A673 (cell line): ENCODE measurements at regions not wholly inside any gene's neighbourhood (a gene's known extent, or its start where the extent isn't known, plus 50 kb on each side); places are given as distances from the start of the nearest gene placed in this dataset.

Experiments
- BruUV-seq: library from RNA; stranded (reverse); fragments of 400-500 nt; replicated peaks from 2 replicates; lab custom pipeline; 2021; lab: Mats Ljungman, UMichigan
- CTCF ChIA-PET: fragments of 300-600 bp; sonication (Branson Sonifier 250); formaldehyde crosslinking; loops from one replicate; lab custom pipeline; 2022; ENCODE audit warnings: antibody characterized with exemption; lab: Charles Lee
- POLR2A ChIA-PET: fragments of 300-600 bp; sonication (Branson Sonifier 250); formaldehyde crosslinking; loops from one replicate; lab custom pipeline; 2022; ENCODE audit warnings: antibody characterized with exemption; ENCODE audit not compliant: low non-redundant PET; lab: Charles Lee
- DNase-seq: peaks from one replicate; pipeline ENCODE4 v3.0.0-alpha.2; 2015; ENCODE audit warnings: low spot score
- H3K27ac ChIP-seq: fragments of 200-600 bp; sonication (generic); 2 replicates; pipeline ENCODE4 v1.5.1; 2016; ENCODE audit warnings: mixed run types, low read depth, mild to moderate bottlenecking, mixed read lengths, antibody characterized with exemption, low read length; ENCODE audit not compliant: poor library complexity, severe bottlenecking
- H3K27me3 ChIP-seq: fragments of 200-600 bp; sonication (generic); replicated peaks from 2 replicates; pipeline ENCODE4 v1.6.1; 2017; ENCODE audit warnings: mixed run types, low read depth, mild to moderate bottlenecking, mixed read lengths, antibody characterized with exemption, low read length; ENCODE audit not compliant: insufficient read depth, poor library complexity
- H3K36me3 ChIP-seq: fragments of 200-600 bp; sonication (generic); 2 replicates; pipeline ENCODE4 v1.6.1; 2016; ENCODE audit warnings: mixed run types, mild to moderate bottlenecking, mixed read lengths, antibody characterized with exemption, low read length; ENCODE audit not compliant: insufficient read depth, poor library complexity, severe bottlenecking
- H3K4me1 ChIP-seq: fragments of 200-600 bp; sonication (generic); 2 replicates; pipeline ENCODE4 v1.6.1; 2017; ENCODE audit warnings: mixed run types, mild to moderate bottlenecking, mixed read lengths, antibody characterized with exemption, low read length; ENCODE audit not compliant: insufficient read depth, poor library complexity, severe bottlenecking
- H3K4me3 ChIP-seq: fragments of 200-600 bp; sonication (generic); 2 replicates; pipeline ENCODE4 v1.5.1; 2016; ENCODE audit warnings: low read depth, mixed run types, mild to moderate bottlenecking, mixed read lengths, low read length; ENCODE audit not compliant: poor library complexity, severe bottlenecking
- H3K9me3 ChIP-seq: fragments of 200-600 bp; sonication (generic); 2 replicates; pipeline ENCODE4 v1.6.1; 2016; ENCODE audit warnings: mixed run types, low read depth, mild to moderate bottlenecking, mixed read lengths, antibody characterized with exemption, low read length; ENCODE audit not compliant: poor library complexity, severe bottlenecking
- EZH2 ChIP-seq: fragments of 200-600 bp; sonication (generic); IDR thresholded peaks from 2 replicates; pipeline ENCODE4 v1.6.1; 2017; ENCODE audit warnings: borderline replicate concordance, low read depth, mild to moderate bottlenecking, mixed read lengths, antibody characterized with exemption, low read length; ENCODE audit not compliant: poor library complexity, severe bottlenecking
- intact Hi-C: fragments of 100-400 bp; cut with micrococcal nuclease; formaldehyde crosslinking; loops from one replicate; pipeline ENCODE4 v1.10.0; 2022; ENCODE audit not compliant: unreplicated experiment
- TF ChIP-seq, protein P1 (sequence below): fragments of 300-800, 200-600 bp; sonication (generic); conservative IDR thresholded peaks from 2 replicates; pipeline ENCODE4 v1.5.1; 2017; ENCODE audit warnings: low read depth, mild to moderate bottlenecking, antibody characterized with exemption, low read length, moderate library complexity, mixed read lengths

- TF ChIP-seq, protein P1, sequence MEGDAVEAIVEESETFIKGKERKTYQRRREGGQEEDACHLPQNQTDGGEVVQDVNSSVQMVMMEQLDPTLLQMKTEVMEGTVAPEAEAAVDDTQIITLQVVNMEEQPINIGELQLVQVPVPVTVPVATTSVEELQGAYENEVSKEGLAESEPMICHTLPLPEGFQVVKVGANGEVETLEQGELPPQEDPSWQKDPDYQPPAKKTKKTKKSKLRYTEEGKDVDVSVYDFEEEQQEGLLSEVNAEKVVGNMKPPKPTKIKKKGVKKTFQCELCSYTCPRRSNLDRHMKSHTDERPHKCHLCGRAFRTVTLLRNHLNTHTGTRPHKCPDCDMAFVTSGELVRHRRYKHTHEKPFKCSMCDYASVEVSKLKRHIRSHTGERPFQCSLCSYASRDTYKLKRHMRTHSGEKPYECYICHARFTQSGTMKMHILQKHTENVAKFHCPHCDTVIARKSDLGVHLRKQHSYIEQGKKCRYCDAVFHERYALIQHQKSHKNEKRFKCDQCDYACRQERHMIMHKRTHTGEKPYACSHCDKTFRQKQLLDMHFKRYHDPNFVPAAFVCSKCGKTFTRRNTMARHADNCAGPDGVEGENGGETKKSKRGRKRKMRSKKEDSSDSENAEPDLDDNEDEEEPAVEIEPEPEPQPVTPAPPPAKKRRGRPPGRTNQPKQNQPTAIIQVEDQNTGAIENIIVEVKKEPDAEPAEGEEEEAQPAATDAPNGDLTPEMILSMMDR = no peak
- no peak for TF ChIP-seq EZH2
- peaks cover 13% of the 10 kb centered on the region for H3K9me3 ChIP-seq
- H3K4me3 ChIP-seq = no peak overlapping the region
- ChIA-PET CTCF (no interaction called here), POLR2A (no interaction called here)
- H3K27me3 ChIP-seq = no peaks in the 10 kb centered on the region
- BruUV-seq = no TSS peak
- H3K4me1 ChIP-seq = no peaks in the 10 kb centered on the region
- no peaks in the 10 kb centered on the region for H3K36me3 ChIP-seq
- H3K27ac ChIP-seq = no peak overlapping the region
- DNase-seq = no peak
- intact Hi-C loops = no loop called here
These were observed 385.4 kb upstream of the GATB start for GRCh38 chr4:152146244-152146643.

DNA sequence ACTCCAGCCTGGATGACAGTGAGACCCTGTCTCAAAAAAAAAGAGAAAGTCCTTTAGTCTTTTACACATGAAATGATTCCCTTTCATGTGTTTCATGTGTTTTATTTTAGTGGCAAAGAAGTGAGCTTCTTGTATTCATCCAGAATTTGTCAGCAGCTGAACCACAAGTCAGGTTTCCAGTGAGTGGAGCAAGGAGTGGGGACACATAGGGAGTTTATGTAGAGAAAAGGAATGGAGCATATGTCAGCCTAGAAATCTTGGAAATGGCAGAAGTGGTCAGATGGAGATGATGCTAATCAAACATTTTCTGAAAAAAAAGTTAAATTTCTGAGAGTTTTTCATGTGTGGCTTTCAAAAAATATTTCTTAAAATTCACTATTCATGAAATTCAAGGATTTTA, 383.0 kb upstream of the GATB start:
- TF ChIP-seq, protein P1 = no peak
- TF ChIP-seq EZH2 = no peak
- H3K36me3 ChIP-seq = no peaks in the 10 kb centered on the region
- ChIA-PET POLR2A (no interaction called here), CTCF (no interaction called here)
- peaks cover 13% of the 10 kb centered on the region for H3K9me3 ChIP-seq
- H3K27me3 ChIP-seq = no peaks in the 10 kb centered on the region
- no TSS peak for BruUV-seq
- intact Hi-C loops = no loop called here
- DNase-seq = no peak
- no peak overlapping the region for H3K27ac ChIP-seq
- no peak overlapping the region for H3K4me3 ChIP-seq
- H3K4me1 ChIP-seq = no peaks in the 10 kb centered on the region

- no TSS peak for BruUV-seq
- no peak overlapping the region for H3K27ac ChIP-seq
- H3K27me3 ChIP-seq = no peaks in the 10 kb centered on the region
- no peak for TF ChIP-seq EZH2
- TF ChIP-seq, protein P1 = no peak
- no peak overlapping the region for H3K4me3 ChIP-seq
- DNase-seq = no peak
- H3K4me1 ChIP-seq = no peaks in the 10 kb centered on the region
- no peaks in the 10 kb centered on the region for H3K36me3 ChIP-seq
- ChIA-PET POLR2A (interaction anchor here (0.7 kb wide), 1 partner anchor 24 kb away, joined by 3 read pairs; no protein-coding TSS in a partner anchor), CTCF (no interaction called here)
- H3K9me3 ChIP-seq = no peaks in the 10 kb centered on the region
- intact Hi-C loops = no loop called here
These were observed 377.6 kb upstream of the GATB start for GRCh38 chr4:152138451-152138850.
